ENCODE measurements at regions not wholly inside any gene's neighbourhood (a gene's known extent, or its start where the extent isn't known, plus 50 kb on each side); places are given as distances from the start of the nearest gene placed in this dataset.

- no peak for DNase-seq (ENCODE audit: low spot score)
Observed at GRCh38 chr6:62670490-62671223, 384.6 kb upstream of the KHDRBS2 start.

- DNase-seq (ENCODE audit: low spot score), result no peak
Observed at GRCh38 chr6:62669831-62670230, 383.8 kb upstream of the KHDRBS2 start.

- no peak for DNase-seq (ENCODE audit: low spot score)
Observed at GRCh38 chr6:62652692-62653328, 366.8 kb upstream of the KHDRBS2 start.

GRCh38 chr6:62645274-62645673 is 359.2 kb upstream of the KHDRBS2 start:
- DNase-seq (ENCODE audit: low spot score), result no peak

- DNase-seq (ENCODE audit: low spot score), result no peak
Observed at GRCh38 chr6:62640749-62641148, 354.7 kb upstream of the KHDRBS2 start.

- no peak for DNase-seq (ENCODE audit: low spot score)
Observed at GRCh38 chr6:62626661-62627060, 340.6 kb upstream of the KHDRBS2 start.

- no peak for DNase-seq (ENCODE audit: low spot score)
Observed at GRCh38 chr6:62623846-62624532, 338.0 kb upstream of the KHDRBS2 start.

- no peak for DNase-seq (ENCODE audit: low spot score)
Observed at GRCh38 chr6:62615366-62616015, 329.5 kb upstream of the KHDRBS2 start.

GRCh38 chr6:62614442-62614841 is 328.4 kb upstream of the KHDRBS2 start:
- no peak for DNase-seq (ENCODE audit: low spot score)

- DNase-seq (ENCODE audit: low spot score), result no peak
Observed at GRCh38 chr6:62613928-62614327, 327.9 kb upstream of the KHDRBS2 start.

GRCh38 chr6:62612471-62612870 is 326.4 kb upstream of the KHDRBS2 start:
- no peak for DNase-seq (ENCODE audit: low spot score)

- DNase-seq (ENCODE audit: low spot score), result no peak
Observed at GRCh38 chr6:62570372-62570771, 284.3 kb upstream of the KHDRBS2 start.

GRCh38 chr6:62541502-62541901 is 255.5 kb upstream of the KHDRBS2 start:
- DNase-seq (ENCODE audit: low spot score), result no peak

- DNase-seq (ENCODE audit: low spot score), result no peak
Observed at GRCh38 chr6:62530985-62531384, 245.0 kb upstream of the KHDRBS2 start.

GRCh38 chr6:62528894-62529526 is 243.0 kb upstream of the KHDRBS2 start:
- no peak for DNase-seq (ENCODE audit: low spot score)

GRCh38 chr6:62523630-62524029 is 237.6 kb upstream of the KHDRBS2 start:
- no peak for DNase-seq (ENCODE audit: low spot score)

GRCh38 chr6:62519574-62519973 is 233.5 kb upstream of the KHDRBS2 start:
- no peak for DNase-seq (ENCODE audit: low spot score)

- DNase-seq (ENCODE audit: low spot score), result no peak
Observed at GRCh38 chr6:62516291-62517141, 230.5 kb upstream of the KHDRBS2 start.

- no peak for DNase-seq (ENCODE audit: low spot score)
Observed at GRCh38 chr6:62492192-62492822, 206.3 kb upstream of the KHDRBS2 start.

GRCh38 chr6:62480544-62480943 is 194.5 kb upstream of the KHDRBS2 start:
- no peak for DNase-seq (ENCODE audit: low spot score)

- DNase-seq (ENCODE audit: low spot score), result no peak
Observed at GRCh38 chr6:62479697-62480220, 193.7 kb upstream of the KHDRBS2 start.

Data from AG20443 (cell line).